IMR-90 (cell line): ENCODE measurements at regions not wholly inside any gene's neighbourhood (a gene's known extent, or its start where the extent isn't known, plus 50 kb on each side); places are given as distances from the start of the nearest gene placed in this dataset.

Experiments
- ATAC-seq: fragments of 200-7000 bp; cut with Tn5 transposase; 2 replicates; pipeline ENCODE4 v1.9.1; 2020; ENCODE audit warnings: low read depth, mild to moderate bottlenecking, moderate library complexity
- BruUV-seq: library from RNA; stranded (reverse); fragments of 400-500 nt; replicated peaks from 2 replicates; lab custom pipeline; 2021; lab: Mats Ljungman, UMichigan
- CTCF ChIA-PET: fragments of 300-600 bp; formaldehyde crosslinking; extraction: SDS; loops from one replicate; lab custom pipeline; 2021; ENCODE audit warnings: antibody characterized with exemption; lab: Yijun Ruan, JAX
- POLR2A ChIA-PET: fragments of 300-600 bp; sonication (Branson Sonifier 250); formaldehyde crosslinking; loops from one replicate; lab custom pipeline; 2022; ENCODE audit warnings: antibody characterized with exemption; ENCODE audit not compliant: unreplicated experiment; lab: Charles Lee
- DNase-seq: peaks from one replicate; pipeline ENCODE4 v3.0.0; 2013
- H2AFZ ChIP-seq: replicated peaks from 2 replicates; pipeline ENCODE3; 2013; ENCODE audit warnings: low read length, mild to moderate bottlenecking; ENCODE audit not compliant: poor library complexity
- H2AK5ac ChIP-seq: 2 replicates; pipeline ENCODE4 v1.6.1; 2013; ENCODE audit warnings: low read depth, low read length, inconsistent platforms
- H2AK9ac ChIP-seq: replicated peaks from 2 replicates; pipeline ENCODE3; 2013; ENCODE audit warnings: mild to moderate bottlenecking, low read depth, low read length, moderate library complexity; ENCODE audit not compliant: poor library complexity
- H2BK120ac ChIP-seq: 2 replicates; pipeline ENCODE4 v1.6.1; 2013; ENCODE audit warnings: low read depth, low read length, inconsistent platforms
- H2BK15ac ChIP-seq: 3 replicates; pipeline ENCODE4 v1.6.1; 2013; ENCODE audit warnings: low read depth, low read length, inconsistent platforms
- H2BK20ac ChIP-seq: 2 replicates; pipeline ENCODE4 v1.6.1; 2013; ENCODE audit warnings: low read depth, mild to moderate bottlenecking, inconsistent platforms, low read length, moderate library complexity
- H2BK5ac ChIP-seq: 2 replicates; pipeline ENCODE4 v1.6.1; 2013; ENCODE audit warnings: mild to moderate bottlenecking, low read depth, low read length, inconsistent platforms; ENCODE audit not compliant: poor library complexity, severe bottlenecking
- H3K14ac ChIP-seq: replicated peaks from 2 replicates; pipeline ENCODE4 v1.6.1; 2013; ENCODE audit warnings: low read depth, low read length, inconsistent platforms
- H3K18ac ChIP-seq: 2 replicates; pipeline ENCODE4 v1.6.1; 2013; ENCODE audit warnings: low read depth, low read length, control low read depth
- H3K23ac ChIP-seq: 2 replicates; pipeline ENCODE4 v1.6.1; 2013; ENCODE audit warnings: low read depth, low read length, inconsistent platforms
- H3K27ac ChIP-seq: 2 replicates; pipeline ENCODE4 v1.5.1; 2013; ENCODE audit warnings: mild to moderate bottlenecking, control low read depth, low read length; ENCODE audit not compliant: insufficient read depth
- H3K27me3 ChIP-seq: 2 replicates; pipeline ENCODE4 v1.6.1; 2013; ENCODE audit warnings: low read length; ENCODE audit not compliant: control insufficient read depth, insufficient read depth
- H3K36me3 ChIP-seq: 2 replicates; pipeline ENCODE4 v1.6.1; 2013; ENCODE audit warnings: low read length, mixed read lengths; ENCODE audit not compliant: control insufficient read depth, insufficient read depth
- H3K4ac ChIP-seq: 2 replicates; pipeline ENCODE4 v1.6.1; 2013; ENCODE audit warnings: low read depth, low read length, inconsistent platforms
- H3K4me1 ChIP-seq: 2 replicates; pipeline ENCODE4 v1.6.1; 2013; ENCODE audit warnings: low read length, mixed read lengths; ENCODE audit not compliant: control insufficient read depth, insufficient read depth
- H3K4me2 ChIP-seq: 2 replicates; pipeline ENCODE4 v1.6.1; 2013; ENCODE audit warnings: low read depth, mild to moderate bottlenecking, control low read depth, low read length, moderate library complexity
- H3K4me3 ChIP-seq: 2 replicates; pipeline ENCODE4 v1.5.1; 2013; ENCODE audit warnings: low read depth, mild to moderate bottlenecking, control low read depth, low read length, moderate library complexity; ENCODE audit not compliant: insufficient read depth
- H3K56ac ChIP-seq: 2 replicates; pipeline ENCODE4 v1.6.1; 2013; ENCODE audit warnings: low read length, inconsistent platforms; ENCODE audit not compliant: insufficient read depth; ENCODE audit errors: extremely low read depth
- H3K79me1 ChIP-seq, 2 experiments: 2 replicates each; pipeline ENCODE4 v1.6.1; 2013; ENCODE audit warnings: low read length in 2 of 2, inconsistent platforms in 1 of 2, low read depth in 1 of 2
- H3K9ac ChIP-seq: 2 replicates; pipeline ENCODE4 v1.6.1; 2013; ENCODE audit warnings: low read depth, low read length, control low read depth
- H3K9me1 ChIP-seq: 2 replicates; pipeline ENCODE4 v1.6.1; 2013; ENCODE audit warnings: low read length, inconsistent platforms; ENCODE audit not compliant: insufficient read depth
- H3K9me3 ChIP-seq: 2 replicates; pipeline ENCODE4 v1.6.1; 2013; ENCODE audit warnings: low read length; ENCODE audit not compliant: control insufficient read depth, insufficient read depth
- H4K20me1 ChIP-seq: 2 replicates; pipeline ENCODE4 v1.6.1; 2013; ENCODE audit warnings: low read length, inconsistent platforms; ENCODE audit not compliant: insufficient read depth
- H4K5ac ChIP-seq: 2 replicates; pipeline ENCODE4 v1.6.1; 2013; ENCODE audit warnings: mild to moderate bottlenecking, low read depth, low read length, control low read depth
- H4K8ac ChIP-seq, 2 experiments: 2 replicates each; pipeline ENCODE4 v1.6.1; 2013; ENCODE audit warnings: low read depth in 2 of 2, low read length in 2 of 2, control low read depth in 1 of 2, inconsistent platforms in 1 of 2
- H4K91ac ChIP-seq: 2 replicates; pipeline ENCODE4 v1.6.1; 2013; ENCODE audit warnings: low read depth, low read length, inconsistent platforms; ENCODE audit not compliant: insufficient read depth
- CTCF ChIP-seq: conservative IDR thresholded peaks from 2 replicates; pipeline ENCODE4 v1.5.1; 2012; ENCODE audit warnings: mild to moderate bottlenecking, low read depth, low read length, improper control_type of control experiment
- FOS ChIP-seq: fragments of 150-350 bp; IDR thresholded peaks from 2 replicates; pipeline ENCODE4 v1.6.1; 2016; ENCODE audit warnings: low read depth, low read length
- NFE2L2 ChIP-seq: fragments of 150-350 bp; IDR thresholded peaks from 2 replicates; pipeline ENCODE4 v1.6.1; 2016; ENCODE audit warnings: low read depth, mild to moderate bottlenecking, low read length
- WGBS, 2 experiments: methylation state at CpG; one replicate each; pipeline versions ENCODE4 v1.1.5 to v1.1.7; 2013; ENCODE audit warnings: missing lambda C conversion rate in 2 of 2; ENCODE audit not compliant: insufficient read length in 1 of 2; ENCODE audit errors: extremely low coverage in 2 of 2; 5-methylcytosine and 5-hydroxymethylcytosine counted together
- dilution Hi-C: fragments of 300-500 bp; cut with HindIII; formaldehyde crosslinking; loops from one replicate; pipeline ENCODE4 v1.14.3; 2018; ENCODE audit warnings: low sequenced_read_pairs; ENCODE audit not compliant: unreplicated experiment
- in situ Hi-C: fragments of 300-500 bp; cut with MboI; formaldehyde crosslinking; loops from 3 replicates; pipeline ENCODE4 v1.14.3; 2019; ENCODE audit warnings: low sequenced_read_pairs, inconsistent platforms, mixed read lengths
- intact Hi-C: fragments of 100-400 bp; cut with micrococcal nuclease; formaldehyde crosslinking; loops from 2 replicates; pipeline ENCODE4 v1.10.0; 2022

GRCh38 chr2:173432049-173432754 is 77.5 kb downstream of the CDCA7 start:
- peaks cover 8% of the 10 kb centered on the region for H3K4me1 ChIP-seq
- H3K4me3 ChIP-seq, result no peak overlapping the region
- peaks cover 12% of the 10 kb centered on the region for H3K27me3 ChIP-seq
- no peaks in the 10 kb centered on the region for H3K9me3 ChIP-seq
- H2BK20ac ChIP-seq, result no peak overlapping the region
- BruUV-seq, result no TSS peak
- no peak overlapping the region for H2AK5ac ChIP-seq
- peak overlapping the region; percentile 44; the same call in 1 of the 2 replicates for H3K27ac ChIP-seq
- CTCF ChIA-PET, result interaction anchor here (0.6 to 0.8 kb wide), 2 partner anchors 17 to 80 kb away, joined by 3 to 5 read pairs; no protein-coding TSS in a partner anchor
- no peaks in the 10 kb centered on the region for H3K9me1 ChIP-seq
- H3K4me2 ChIP-seq, result peak overlapping the region; percentile 82
- POLR2A ChIA-PET, result no interaction called here
- H4K5ac ChIP-seq, result peak overlapping the region; percentile 57; the same call in 1 of the 2 replicates
- in situ Hi-C loops, result no loop called here
- no peaks in the 10 kb centered on the region for H3K36me3 ChIP-seq
- H3K14ac ChIP-seq, result no peak overlapping the region
- peak; percentile 71 for DNase-seq
- dilution Hi-C loops, result no loop called here
- intact Hi-C loops, result no loop called here
- no peak overlapping the region for H2BK5ac ChIP-seq
- H4K91ac ChIP-seq, result no peak overlapping the region
- 61% methylated on average over 4 of the region's 7 CpGs; no CpG with 5 or more reads in 1 of the 2 experiments for WGBS, 2 experiments
- H3K79me1 ChIP-seq, result no peaks in the 10 kb centered on the region
- no peaks in the 10 kb centered on the region for H4K20me1 ChIP-seq
- H3K4ac ChIP-seq, result no peak overlapping the region
- no peak overlapping the region for H2AK9ac ChIP-seq
- no peak overlapping the region for H3K9ac ChIP-seq
- H2BK15ac ChIP-seq, result no peak overlapping the region
- TF ChIP-seq CTCF, result no peak
- TF ChIP-seq NFE2L2, result no peak
- peak; percentile 48; the same call in 1 of the 2 replicates for TF ChIP-seq FOS
- ATAC-seq, result peak; percentile 95
- H2BK120ac ChIP-seq, result no peak overlapping the region
- no peak overlapping the region for H3K23ac ChIP-seq
- peak overlapping the region; percentile 73; the same call in 1 of the 2 replicates for H3K18ac ChIP-seq
- H4K8ac ChIP-seq, result no peak overlapping the region
- H2AFZ ChIP-seq, result no peak overlapping the region
- H3K56ac ChIP-seq, result no peak overlapping the region
